ENCODE measurements at regions not wholly inside any gene's neighbourhood (a gene's known extent, or its start where the extent isn't known, plus 50 kb on each side); places are given as distances from the start of the nearest gene placed in this dataset.
"Not testable (repeated sequence)": the region's sequence is repeated elsewhere in the genome, so short reads cannot be mapped to it uniquely, and the experiment has no call there.

DNA sequence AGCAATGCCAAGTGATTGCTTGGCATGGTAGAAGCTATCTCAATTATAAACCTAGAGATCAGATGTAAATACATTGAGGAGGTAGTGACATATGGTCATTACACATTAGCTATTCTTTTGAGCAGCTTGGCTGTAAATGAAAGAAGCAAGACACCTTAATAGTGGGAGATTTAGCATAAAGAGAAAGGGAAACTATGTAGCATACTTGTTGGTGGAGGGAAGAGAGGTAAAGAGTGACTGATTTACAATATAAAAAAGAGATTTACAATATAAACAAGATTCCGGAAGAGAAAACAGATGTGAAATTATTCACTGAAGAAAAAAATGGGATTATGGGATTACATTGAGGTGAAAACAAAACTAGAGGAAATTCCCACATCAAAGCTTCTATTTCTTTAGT is 2009.6 kb downstream of the OLFM4 start:
- TF ChIP-seq, protein P1, sequence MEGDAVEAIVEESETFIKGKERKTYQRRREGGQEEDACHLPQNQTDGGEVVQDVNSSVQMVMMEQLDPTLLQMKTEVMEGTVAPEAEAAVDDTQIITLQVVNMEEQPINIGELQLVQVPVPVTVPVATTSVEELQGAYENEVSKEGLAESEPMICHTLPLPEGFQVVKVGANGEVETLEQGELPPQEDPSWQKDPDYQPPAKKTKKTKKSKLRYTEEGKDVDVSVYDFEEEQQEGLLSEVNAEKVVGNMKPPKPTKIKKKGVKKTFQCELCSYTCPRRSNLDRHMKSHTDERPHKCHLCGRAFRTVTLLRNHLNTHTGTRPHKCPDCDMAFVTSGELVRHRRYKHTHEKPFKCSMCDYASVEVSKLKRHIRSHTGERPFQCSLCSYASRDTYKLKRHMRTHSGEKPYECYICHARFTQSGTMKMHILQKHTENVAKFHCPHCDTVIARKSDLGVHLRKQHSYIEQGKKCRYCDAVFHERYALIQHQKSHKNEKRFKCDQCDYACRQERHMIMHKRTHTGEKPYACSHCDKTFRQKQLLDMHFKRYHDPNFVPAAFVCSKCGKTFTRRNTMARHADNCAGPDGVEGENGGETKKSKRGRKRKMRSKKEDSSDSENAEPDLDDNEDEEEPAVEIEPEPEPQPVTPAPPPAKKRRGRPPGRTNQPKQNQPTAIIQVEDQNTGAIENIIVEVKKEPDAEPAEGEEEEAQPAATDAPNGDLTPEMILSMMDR (IDR thresholded peaks at IDR 0.05; ENCODE audit: extremely low read depth, low read depth, low read length) = no peak
- H3K79me2 ChIP-seq (ENCODE audit: insufficient read depth, low read length) = no peaks in the 10 kb centered on the region

DNA sequence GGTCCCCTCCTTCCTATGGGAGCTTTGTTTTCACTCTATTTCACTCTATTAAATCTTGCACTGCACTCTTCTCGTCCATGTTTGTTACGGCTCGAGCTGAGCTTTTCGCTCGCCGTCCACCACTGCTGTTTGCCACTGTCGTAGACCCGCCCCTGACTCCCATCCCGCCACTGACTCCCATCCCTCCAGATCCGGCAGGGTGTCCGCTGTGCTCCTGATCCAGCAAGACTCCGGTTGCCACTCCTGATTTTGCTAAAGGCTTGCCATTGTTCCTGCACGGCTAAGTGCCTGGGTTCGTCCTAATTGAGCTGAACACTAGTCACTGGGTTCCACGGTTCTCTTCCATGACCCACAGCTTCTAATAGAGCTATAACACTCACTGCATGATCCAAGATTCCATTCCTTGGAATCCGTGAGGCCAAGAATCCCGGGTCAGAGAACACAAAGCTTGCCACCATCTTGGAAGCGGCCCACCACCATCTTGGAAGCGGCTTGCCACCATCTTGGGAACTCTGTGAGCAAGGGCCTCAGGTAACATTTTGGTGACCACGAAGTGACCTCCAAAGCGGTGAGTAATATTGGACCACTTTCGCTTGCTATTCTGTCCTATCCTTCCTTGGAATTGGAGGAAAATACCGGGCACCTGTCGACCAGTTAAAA is 2025.4 kb downstream of the OLFM4 start:
- H3K36me3 ChIP-seq (ENCODE audit: insufficient read depth, low read length); H3K79me2 ChIP-seq (ENCODE audit: insufficient read depth, low read length); DNase-seq (ENCODE audit: insufficient read length, low spot score, missing footprints); H4K20me1 ChIP-seq (ENCODE audit: insufficient read depth, low read length); H3K4me3 ChIP-seq (ENCODE audit: insufficient read depth, low read length); H3K27ac ChIP-seq (ENCODE audit: low read depth, low read length); H3K27me3 ChIP-seq (ENCODE audit: insufficient read depth, low read length); H3K4me2 ChIP-seq (ENCODE audit: insufficient read depth, low read length); H3K9me3 ChIP-seq (ENCODE audit: low read depth, low read length); H3K4me1 ChIP-seq (ENCODE audit: insufficient read depth, low read length); H2AFZ ChIP-seq (ENCODE audit: low read length): not testable (repeated sequence)

More for the DNA sequence above, 2009.6 kb downstream of the OLFM4 start:
- Histone ChIP-seq H2AFZ (ENCODE audit: low read length) (no peak overlapping the region), H3K4me1 (ENCODE audit: insufficient read depth, low read length) (no peaks in the 10 kb centered on the region), H3K9me3 (ENCODE audit: low read depth, low read length) (peaks cover 2% of the 10 kb centered on the region), H3K4me2 (ENCODE audit: insufficient read depth, low read length) (no peak overlapping the region), H3K36me3 (ENCODE audit: insufficient read depth, low read length) (no peaks in the 10 kb centered on the region), H3K4me3 (ENCODE audit: insufficient read depth, low read length) (no peak overlapping the region), H3K27me3 (ENCODE audit: insufficient read depth, low read length) (no peaks in the 10 kb centered on the region), H4K20me1 (ENCODE audit: insufficient read depth, low read length) (no peaks in the 10 kb centered on the region), H3K27ac (ENCODE audit: low read depth, low read length) (no peak overlapping the region)
- DNase-seq (ENCODE audit: insufficient read length, low spot score, missing footprints) = no peak

DNA sequence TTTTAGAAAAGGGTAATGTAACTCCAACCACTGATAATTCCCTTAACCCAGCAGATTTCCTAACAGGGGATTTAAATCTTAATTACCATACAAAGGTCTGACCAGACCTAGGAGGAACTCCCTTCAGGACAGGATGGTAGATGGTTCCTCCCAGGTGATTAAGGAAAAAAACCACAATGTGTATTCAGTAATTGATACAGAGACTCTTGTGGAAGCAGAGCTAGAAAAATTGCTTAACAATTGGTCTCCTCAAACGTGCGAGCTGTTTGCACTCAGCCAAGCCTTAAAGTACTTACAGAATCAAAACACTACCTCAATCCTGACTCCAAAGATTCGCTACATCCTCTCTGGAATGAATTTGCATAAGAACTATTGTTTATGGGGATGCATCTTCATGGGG is 2027.1 kb downstream of the OLFM4 start:
- not testable (repeated sequence) for H3K4me1 ChIP-seq (ENCODE audit: insufficient read depth, low read length); H3K36me3 ChIP-seq (ENCODE audit: insufficient read depth, low read length); H3K9me3 ChIP-seq (ENCODE audit: low read depth, low read length); H3K4me3 ChIP-seq (ENCODE audit: insufficient read depth, low read length); H2AFZ ChIP-seq (ENCODE audit: low read length); DNase-seq (ENCODE audit: insufficient read length, low spot score, missing footprints); H3K27ac ChIP-seq (ENCODE audit: low read depth, low read length); H4K20me1 ChIP-seq (ENCODE audit: insufficient read depth, low read length); H3K4me2 ChIP-seq (ENCODE audit: insufficient read depth, low read length); H3K27me3 ChIP-seq (ENCODE audit: insufficient read depth, low read length); H3K79me2 ChIP-seq (ENCODE audit: insufficient read depth, low read length)

DNA sequence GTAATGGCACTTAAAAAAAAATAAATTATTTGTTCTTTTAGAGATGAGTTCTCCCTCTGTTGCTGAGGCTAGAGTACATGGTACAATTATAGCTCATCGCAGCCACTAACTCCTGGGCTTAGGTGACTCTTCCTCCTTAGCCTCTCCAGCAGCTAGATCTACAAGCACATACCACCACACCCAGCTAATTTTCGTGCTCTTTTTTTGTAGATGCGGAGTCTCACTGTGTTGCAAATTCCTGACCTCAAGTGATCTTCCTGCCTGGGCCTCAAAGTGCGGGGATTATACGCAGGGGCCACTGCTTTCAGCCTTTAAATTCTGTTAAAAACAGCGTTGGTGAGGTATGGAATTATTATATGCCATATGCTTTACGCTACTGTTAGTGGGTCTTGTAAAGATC is 2034.0 kb downstream of the OLFM4 start:
- Histone ChIP-seq H3K79me2 (ENCODE audit: insufficient read depth, low read length) (no peaks in the 10 kb centered on the region), H3K9me3 (ENCODE audit: low read depth, low read length) (no peaks in the 10 kb centered on the region), H3K4me3 (ENCODE audit: insufficient read depth, low read length) (no peak overlapping the region), H3K27me3 (ENCODE audit: insufficient read depth, low read length) (no peaks in the 10 kb centered on the region), H4K20me1 (ENCODE audit: insufficient read depth, low read length) (no peaks in the 10 kb centered on the region), H3K36me3 (ENCODE audit: insufficient read depth, low read length) (no peaks in the 10 kb centered on the region), H2AFZ (ENCODE audit: low read length) (no peak overlapping the region), H3K27ac (ENCODE audit: low read depth, low read length) (no peak overlapping the region), H3K4me2 (ENCODE audit: insufficient read depth, low read length) (no peak overlapping the region), H3K4me1 (ENCODE audit: insufficient read depth, low read length) (no peaks in the 10 kb centered on the region)
- TF ChIP-seq, protein P1 (IDR thresholded peaks at IDR 0.05; ENCODE audit: extremely low read depth, low read depth, low read length) = no peak
- DNase-seq (ENCODE audit: insufficient read length, low spot score, missing footprints) = no peak

DNA sequence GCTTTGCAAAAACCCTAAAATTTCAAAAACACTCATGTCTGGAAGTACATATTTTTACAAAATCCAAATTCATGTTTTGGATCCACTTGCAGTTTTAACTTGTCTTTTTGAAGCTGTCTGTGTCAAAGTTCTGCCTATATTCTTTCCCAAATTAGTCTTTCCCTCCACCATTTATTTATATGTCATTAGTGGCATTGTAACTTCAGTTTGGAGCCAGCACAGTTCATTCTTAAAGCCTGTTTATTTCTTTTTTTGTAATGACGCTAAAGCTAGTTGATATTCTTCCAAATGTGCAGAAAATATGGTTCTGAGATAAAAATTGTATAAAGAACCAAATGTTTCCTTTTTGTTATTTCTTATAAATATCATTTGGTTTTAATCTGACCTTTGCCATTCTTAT is 2039.3 kb downstream of the OLFM4 start:
- DNase-seq (ENCODE audit: insufficient read length, low spot score, missing footprints) = no peak
- H3K4me2 ChIP-seq (ENCODE audit: insufficient read depth, low read length) = no peak overlapping the region
- no peaks in the 10 kb centered on the region for H3K79me2 ChIP-seq (ENCODE audit: insufficient read depth, low read length)
- no peaks in the 10 kb centered on the region for H3K4me1 ChIP-seq (ENCODE audit: insufficient read depth, low read length)
- no peak overlapping the region for H3K27ac ChIP-seq (ENCODE audit: low read depth, low read length)
- no peaks in the 10 kb centered on the region for H3K27me3 ChIP-seq (ENCODE audit: insufficient read depth, low read length)
- TF ChIP-seq, protein P1 (IDR thresholded peaks at IDR 0.05; ENCODE audit: extremely low read depth, low read depth, low read length) = no peak
- H2AFZ ChIP-seq (ENCODE audit: low read length) = no peak overlapping the region
- no peak overlapping the region for H3K4me3 ChIP-seq (ENCODE audit: insufficient read depth, low read length)
- no peaks in the 10 kb centered on the region for H3K9me3 ChIP-seq (ENCODE audit: low read depth, low read length)
- no peaks in the 10 kb centered on the region for H4K20me1 ChIP-seq (ENCODE audit: insufficient read depth, low read length)
- H3K36me3 ChIP-seq (ENCODE audit: insufficient read depth, low read length) = no peaks in the 10 kb centered on the region

Data from osteoblast (primary cell).